HG03064 (cell line): ENCODE measurements at regions not wholly inside any gene's neighbourhood (a gene's known extent, or its start where the extent isn't known, plus 50 kb on each side); places are given as distances from the start of the nearest gene placed in this dataset.

Experiments used
- ATAC-seq: cut with Tn5 transposase; IDR thresholded peaks from one replicate; pipeline ENCODE4 v1.9.1; 2021; ENCODE audit warnings: low read depth; ENCODE audit not compliant: unreplicated experiment

DNA sequence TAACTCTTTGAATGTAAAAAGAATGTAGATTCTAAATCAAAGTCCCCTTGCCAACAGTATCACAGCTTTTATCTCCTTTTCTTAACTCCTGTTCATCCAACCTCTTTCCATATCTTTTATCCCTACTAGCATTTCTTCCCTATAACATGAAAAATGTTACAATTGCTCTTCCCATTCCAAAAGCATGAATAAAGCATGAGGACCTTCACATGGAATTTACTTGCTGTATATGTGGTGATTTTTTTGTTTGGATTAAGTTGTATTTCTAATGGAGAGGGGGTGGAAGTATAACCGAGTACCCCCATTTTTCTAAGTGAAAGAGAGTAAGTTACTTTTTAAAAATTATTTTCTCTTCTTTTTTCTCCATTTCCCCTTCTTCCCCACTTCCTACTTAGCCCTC, 94.9 kb upstream of the RBBP8 start:
- ATAC-seq: no peak

DNA sequence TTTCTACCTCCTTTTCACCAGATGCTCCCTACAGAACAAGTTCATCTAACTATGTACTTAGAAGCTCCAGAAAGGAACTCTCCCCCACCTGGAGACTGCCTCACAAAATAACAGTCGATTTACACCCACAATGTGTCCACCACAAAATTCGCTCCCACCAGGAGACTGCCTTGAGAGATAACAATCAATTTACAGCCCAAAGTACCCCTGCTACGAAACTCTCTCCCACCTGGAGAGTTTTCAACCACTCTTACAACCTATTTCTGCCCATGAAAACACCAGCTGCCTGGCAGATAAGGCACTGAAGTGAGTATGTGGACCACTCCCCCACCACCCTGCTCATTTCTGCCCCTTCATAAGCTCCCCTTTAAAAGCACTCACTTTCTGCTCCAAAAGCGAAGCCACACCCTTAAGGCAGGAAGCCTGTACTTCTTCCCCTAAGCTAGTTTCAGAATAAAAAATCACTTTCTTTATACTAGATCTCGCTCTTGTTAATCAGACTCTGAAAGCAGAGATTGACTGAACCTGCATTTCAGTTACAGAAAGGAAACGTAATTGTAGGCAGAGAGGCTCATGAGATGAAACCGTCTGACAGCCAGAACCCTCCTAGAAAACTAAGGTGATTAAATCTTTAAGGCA, 94.4 kb upstream of the RBBP8 start:
- ATAC-seq: no peak

- no peak for ATAC-seq
These were observed 93.7 kb upstream of the RBBP8 start for GRCh38 chr18:22839340-22839821.

DNA sequence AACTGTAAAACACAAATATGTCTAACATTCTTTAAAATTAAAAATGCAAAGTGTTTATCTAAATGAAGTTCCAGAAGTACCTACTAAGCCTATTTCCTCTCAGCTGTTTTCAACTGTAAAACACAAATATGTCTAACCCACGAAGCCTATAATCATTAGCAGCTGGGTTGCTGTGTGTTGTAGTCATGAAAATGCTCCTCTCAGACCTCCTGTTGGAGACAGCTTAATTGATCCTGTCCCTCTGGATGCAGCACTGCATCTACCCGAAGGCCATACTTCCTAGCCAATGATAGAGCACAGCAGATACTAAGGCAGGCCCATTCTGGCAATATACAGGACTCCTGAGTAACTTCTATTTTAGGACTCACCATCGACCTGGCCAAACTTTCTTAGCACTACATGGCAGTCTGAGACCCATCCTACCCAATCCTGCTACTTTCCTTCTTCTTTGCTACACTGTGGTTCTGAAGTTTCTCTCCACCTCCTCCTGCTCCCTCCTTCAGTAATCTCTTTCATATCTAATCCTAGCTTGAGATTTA, 92.5 kb upstream of the RBBP8 start:
- ATAC-seq: no peak

DNA sequence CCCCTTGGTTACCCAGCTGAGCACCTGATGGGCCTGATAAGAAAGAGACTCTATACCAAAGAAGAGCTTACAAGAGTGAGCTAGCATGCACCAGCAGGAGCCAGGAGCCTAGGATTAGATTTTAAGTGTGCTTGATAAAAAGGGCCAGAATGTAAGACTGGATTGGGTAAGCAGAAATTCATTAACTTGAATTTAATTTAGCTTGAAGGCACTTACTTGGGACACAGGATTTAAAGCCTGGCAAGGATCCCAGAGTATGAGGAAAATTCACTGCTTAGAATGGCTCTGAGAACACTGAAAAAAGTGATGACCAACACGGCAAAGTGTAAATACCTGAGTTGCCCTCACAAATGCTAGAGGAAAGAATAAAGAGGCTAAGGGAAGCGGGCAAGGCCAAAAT, 91.3 kb upstream of the RBBP8 start:
- no peak for ATAC-seq

- ATAC-seq: no peak
These were observed 88.9 kb upstream of the RBBP8 start for GRCh38 chr18:22844190-22844589.

- ATAC-seq: no peak
These were observed 88.5 kb upstream of the RBBP8 start for GRCh38 chr18:22844628-22845027.

DNA sequence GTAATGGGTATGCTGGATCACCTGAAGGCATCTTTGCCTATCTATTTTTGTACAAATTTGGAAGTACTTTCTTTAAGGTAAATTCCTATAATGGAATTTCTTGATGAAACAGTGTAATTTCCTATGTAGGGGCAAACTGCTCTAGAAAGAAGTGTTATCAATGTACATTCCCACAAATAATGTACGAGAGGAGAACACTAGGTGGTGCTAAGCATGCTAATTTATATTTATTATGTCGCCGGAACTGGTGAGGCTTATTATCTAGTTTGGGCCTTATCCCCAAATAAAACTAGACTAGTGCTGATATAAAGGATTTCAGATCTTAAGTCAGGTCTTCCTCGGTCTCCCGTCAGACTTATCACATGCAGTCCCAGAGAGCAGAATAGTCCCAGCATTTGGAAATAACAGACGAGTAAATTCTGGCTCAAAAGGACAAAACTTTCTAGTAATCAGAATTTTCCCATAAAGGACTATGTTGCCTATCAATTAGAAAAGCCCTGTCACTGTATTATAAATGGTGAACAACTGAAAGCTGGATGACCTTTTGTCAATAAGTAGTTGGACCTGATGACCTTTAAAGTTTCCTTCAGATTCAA, 86.9 kb upstream of the RBBP8 start:
- ATAC-seq: no peak

DNA sequence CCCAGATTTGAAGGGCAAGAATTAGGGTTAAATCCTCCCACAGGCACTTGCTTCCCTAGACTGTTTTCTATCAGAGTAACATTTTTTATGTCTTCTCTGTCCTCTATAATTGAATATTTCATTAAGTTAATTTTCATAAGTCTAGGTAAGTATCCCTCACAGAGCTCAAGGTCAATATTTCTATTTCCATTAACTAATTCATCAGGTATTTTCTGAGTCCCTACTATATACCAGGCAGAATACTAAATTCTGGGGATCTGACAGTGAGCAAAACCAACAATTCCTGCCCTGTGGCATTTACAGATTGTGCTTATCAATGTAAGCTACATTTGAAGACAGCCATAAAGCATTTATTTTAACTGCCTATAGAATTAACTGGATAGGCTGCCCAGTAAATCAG, 86.4 kb upstream of the RBBP8 start:
- no peak for ATAC-seq

GRCh38 chr18:22847392-22847791, 85.7 kb upstream of the RBBP8 start:
- ATAC-seq: no peak

GRCh38 chr18:22847867-22848451, 85.2 kb upstream of the RBBP8 start:
- ATAC-seq: no peak

GRCh38 chr18:22848615-22849014, 84.5 kb upstream of the RBBP8 start:
- no peak for ATAC-seq

DNA sequence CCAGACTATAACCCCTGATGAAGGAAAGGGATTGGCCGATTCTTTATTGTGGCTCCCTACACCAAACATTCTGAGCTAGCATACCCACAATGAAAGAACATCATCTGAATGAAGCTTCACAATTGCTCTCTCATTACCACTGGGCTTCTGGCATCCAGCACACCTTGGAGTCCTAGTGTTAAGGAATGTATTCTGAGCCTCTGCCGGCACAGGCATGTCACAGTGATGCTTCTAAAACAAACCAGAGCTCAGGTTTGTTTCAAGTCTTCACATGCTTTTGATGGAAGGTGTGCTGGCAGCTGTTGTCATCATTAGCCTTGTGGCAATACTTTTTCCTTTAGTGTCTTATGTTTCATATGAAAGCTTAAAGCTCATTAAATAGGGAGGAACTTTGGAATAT, 76.3 kb upstream of the RBBP8 start:
- no peak for ATAC-seq

DNA sequence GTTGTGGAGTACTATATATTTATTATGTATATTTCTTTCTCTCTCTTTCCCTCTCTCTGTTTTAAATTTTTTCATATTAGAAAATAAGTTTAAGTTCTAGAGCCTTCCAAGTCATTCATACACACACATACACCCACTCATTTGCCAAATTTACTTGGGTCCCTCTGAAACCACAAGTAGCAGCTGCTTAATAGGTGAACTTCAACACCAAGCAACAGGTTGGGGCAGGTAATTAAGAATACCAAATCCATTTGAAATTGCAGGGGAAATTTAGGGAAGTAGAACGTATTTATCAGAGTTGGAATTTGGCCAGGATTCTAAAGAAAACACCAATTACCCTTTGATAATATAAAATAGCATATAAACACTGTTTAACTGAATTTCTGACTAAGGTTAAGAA, 75.0 kb upstream of the RBBP8 start:
- ATAC-seq: no peak

DNA sequence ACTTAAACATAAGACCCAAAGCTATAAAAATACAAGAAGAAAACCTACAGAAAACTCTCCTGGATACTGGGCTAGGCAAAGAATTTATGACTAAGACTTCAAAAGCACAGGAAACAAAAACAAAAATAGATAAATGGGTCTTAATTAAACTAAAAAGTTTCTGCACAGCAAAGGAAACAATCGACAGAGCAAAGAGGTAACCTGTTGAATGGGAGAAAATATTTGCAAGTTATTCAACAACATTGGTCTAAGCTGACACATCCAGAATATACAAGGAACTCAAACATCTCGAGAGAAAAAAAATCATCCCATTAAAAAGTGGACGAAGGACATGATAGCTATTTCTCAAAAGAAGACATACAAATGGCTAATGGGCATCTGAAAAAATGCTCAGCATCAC, 72.3 kb upstream of the RBBP8 start:
- no peak for ATAC-seq

DNA sequence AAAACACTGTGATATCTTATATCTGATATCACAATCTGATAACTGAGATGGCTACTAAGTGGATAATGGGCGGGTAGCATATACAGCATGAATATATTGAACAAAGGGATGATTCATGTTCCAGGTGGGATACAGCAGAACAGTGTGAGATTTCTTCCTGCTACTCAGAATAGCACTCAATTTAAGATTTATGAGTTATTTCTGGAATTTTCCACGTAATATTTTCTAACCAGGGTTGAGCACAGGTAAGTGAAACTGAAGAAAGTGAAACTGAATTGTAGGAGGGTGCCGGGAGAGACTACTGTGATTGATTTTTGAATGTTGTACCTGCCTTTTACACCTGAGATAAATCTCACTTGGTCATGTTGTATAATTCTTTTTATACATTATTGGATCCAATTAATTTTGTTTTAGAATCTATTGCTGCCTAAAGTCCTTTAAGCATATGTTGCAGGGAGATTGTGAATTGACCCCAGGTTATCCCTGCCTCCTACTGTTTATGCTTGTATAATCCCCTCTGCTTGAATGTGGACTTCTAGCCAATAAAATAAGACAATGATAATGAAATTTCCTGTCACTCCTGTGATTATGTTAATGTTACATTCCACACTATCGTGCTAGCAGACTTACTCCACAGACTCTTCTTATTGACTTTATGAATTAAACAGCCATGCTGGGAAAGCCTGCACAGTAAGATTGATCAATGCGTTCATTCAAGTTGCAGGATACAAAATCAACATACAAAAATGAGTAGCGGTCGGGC, 67.6 kb upstream of the RBBP8 start:
- no peak for ATAC-seq

DNA sequence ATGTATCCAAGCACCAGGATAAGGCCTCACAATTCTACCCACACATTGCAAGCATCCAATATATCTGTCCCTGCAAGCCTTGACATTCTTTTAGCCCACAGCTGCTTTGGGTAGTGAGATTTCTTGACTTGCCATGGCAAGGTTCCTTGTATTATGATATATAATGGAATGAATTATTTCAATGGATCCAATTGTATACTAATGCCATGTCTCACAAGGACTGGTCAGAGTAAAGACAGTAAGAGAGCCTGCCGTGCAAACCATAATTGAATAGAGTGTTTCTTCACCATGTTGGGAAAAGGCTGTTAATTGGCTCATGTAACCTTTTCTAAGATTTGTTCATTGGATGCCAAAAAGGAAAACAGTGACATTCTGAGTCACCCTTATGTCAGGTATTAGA, 64.3 kb upstream of the RBBP8 start:
- ATAC-seq: no peak

- no peak for ATAC-seq
These were observed 61.2 kb upstream of the RBBP8 start for GRCh38 chr18:22871809-22872525.

DNA sequence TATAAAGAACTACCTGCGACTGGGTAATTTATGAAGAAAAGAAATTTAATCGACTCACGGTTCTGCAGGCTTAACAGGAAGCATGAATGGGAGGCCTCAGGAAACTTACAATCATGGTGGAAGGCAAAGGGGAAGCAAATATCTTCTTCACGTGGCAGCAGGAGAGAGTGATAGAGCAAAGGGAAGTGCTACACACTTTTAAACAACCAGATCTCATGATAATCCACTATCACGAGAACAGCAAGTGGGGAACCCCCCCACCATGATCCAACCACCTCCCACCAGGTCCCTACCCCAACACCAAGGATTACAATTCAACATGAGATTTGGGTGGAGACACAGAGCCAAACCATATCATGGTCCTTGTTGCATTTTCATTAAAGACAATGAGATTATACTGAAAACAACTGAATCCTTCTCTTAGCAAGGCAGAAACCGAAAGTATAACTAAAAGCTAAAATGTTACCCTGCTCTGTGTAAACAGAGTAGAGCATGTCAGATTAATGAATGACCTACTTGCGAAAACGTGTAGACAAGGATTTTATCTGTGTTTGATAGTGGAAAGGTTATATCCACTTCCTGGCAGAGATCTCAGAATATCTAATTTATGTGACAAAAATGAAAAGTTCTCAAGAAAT, 60.1 kb upstream of the RBBP8 start:
- ATAC-seq: no peak

DNA sequence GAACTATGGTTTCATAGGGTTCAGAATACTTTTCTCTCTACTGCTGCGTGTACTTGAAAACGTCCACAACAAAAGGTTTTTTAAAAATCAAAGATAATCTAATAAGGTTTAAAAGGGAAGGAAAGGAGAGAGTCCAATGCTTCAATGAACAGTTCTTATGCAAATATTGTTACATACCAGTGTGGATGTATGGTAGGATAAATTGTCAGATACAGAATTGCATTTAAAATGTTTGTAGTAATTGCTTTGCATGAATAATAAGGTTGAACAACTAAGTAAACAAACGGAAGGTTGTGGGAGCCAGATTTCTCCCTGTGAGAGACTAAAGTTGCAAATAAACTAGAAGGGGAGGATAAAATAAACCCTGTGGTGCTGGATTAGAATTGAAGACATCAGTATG, 53.8 kb upstream of the RBBP8 start:
- ATAC-seq: no peak
